ENCODE measurements at regions not wholly inside any gene's neighbourhood (a gene's known extent, or its start where the extent isn't known, plus 50 kb on each side); places are given as distances from the start of the nearest gene placed in this dataset.
A peak's percentile ranks its signal among the peaks of the same experiment; 100 is the strongest.
"Not testable (repeated sequence)": the region's sequence is repeated elsewhere in the genome, so short reads cannot be mapped to it uniquely, and the experiment has no call there.

DNA sequence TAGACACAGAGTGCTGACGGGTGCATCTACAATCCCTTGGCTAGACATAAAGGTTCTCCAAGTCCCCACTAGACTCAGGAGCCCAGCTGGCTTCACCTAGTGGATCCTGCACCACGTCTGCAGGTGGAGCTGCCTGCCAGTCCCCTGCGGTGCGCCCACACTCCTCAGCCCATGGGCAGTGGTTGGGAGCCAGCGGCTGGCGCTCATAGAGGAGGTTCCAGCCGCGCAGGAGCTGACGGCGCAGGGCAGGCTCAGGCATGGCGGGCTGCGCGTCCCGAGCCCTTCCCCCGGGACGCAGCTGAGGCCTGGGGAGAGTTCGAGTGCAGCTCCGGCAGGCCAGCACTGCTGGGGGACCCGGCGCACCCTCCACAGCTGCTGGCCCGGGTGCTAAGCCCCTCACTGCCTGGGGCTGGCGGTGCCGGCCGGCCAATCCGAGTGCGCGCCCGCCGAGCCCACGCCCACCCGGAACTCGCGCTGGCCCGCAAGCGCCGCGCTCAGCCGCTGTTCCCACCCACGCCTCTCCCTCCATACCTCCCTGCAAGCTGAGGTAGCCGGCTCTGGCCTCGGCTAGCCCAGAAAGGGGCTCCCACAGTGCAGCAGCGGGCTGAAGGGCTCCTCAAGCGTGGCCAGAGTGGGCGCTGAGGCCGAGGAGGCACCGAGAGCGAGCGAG lies 1364.5 kb upstream of the WWC1 start:
- not testable (repeated sequence) for H3K4me1 Mint-ChIP-seq, H3K4me3 Mint-ChIP-seq, H3K27ac Mint-ChIP-seq, H3K36me3 Mint-ChIP-seq, H3K27me3 Mint-ChIP-seq, H3K9me3 Mint-ChIP-seq

DNA sequence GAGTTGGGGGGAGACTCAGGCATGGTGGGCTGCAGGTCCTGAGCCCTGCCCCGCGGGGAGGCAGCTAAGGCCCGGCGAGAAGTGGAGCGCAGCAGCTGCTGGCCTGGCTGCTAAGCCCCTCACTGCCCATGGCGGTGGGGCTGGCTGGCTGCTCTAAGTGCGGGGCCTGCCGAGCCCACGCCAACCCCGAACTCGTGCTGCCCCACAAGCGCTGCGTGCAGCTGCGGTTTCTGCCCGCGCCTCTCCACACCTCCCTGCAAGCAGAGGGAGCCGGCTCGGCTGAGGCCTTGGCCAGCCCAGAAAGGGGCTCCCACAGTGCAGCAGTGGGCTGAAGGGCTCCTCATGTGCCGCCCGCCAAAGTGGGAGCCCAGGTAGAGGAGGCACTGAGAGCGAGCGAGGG lies 1355.1 kb upstream of the WWC1 start:
- Mint-ChIP-seq H3K36me3 (no peaks in the 10 kb centered on the region), H3K4me3 (no peak overlapping the region), H3K27ac (no peak overlapping the region), H3K9me3 (peaks cover 2 to 3% (median 3%) of the 10 kb centered on the region in 3 donors), H3K4me1 (no peaks in the 10 kb centered on the region), H3K27me3 (no peaks in the 10 kb centered on the region)

DNA sequence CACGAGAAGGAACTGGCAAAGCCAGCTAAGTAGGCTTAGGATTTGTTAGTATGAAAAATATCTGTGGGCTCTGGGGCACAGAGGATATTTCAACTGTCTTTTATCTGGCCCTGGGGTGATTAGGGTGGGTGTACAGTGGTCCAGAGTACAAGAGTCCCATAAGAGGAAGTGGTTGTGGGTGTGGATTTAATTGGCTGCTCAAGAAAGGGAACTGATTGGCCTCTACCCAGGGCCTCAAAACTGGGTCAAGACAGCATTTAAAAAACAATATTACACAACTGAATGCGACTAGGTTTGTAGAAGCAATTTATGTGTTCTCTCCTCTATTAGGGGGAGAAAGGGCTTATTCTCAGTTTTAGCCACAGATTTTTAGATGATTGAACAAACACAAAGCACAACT lies 1353.4 kb upstream of the WWC1 start:
- Mint-ChIP-seq H3K36me3 (no peaks in the 10 kb centered on the region), H3K27ac (no peak overlapping the region), H3K4me3 (no peak overlapping the region), H3K4me1 (no peaks in the 10 kb centered on the region), H3K27me3 (no peaks in the 10 kb centered on the region), H3K9me3 (peaks cover 2 to 9% (median 5%) of the 10 kb centered on the region in 3 donors)

DNA sequence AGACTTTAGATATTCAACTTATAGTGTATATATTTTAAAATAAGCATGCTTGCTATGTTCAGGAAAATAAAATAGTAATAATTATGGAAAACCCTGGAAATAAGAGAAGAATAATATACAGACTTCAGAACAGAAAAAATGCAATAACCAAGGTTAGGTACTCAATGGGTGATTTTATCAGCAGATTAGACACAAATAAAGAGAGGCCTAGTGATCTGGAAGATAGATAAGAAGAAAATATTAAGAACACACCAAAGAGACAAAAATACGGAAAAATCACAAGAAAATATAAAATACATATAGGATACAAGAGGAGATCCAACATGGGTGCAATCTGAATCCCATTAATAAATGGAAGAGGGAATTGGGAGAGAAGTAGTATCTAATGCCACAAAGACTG lies 1348.5 kb upstream of the WWC1 start:
- Mint-ChIP-seq H3K27ac (no peak overlapping the region), H3K4me1 (no peaks in the 10 kb centered on the region), H3K36me3 (no peaks in the 10 kb centered on the region), H3K4me3 (no peak overlapping the region), H3K9me3 (peaks cover 2 to 13% (median 3%) of the 10 kb centered on the region in 3 donors), H3K27me3 (no peaks in the 10 kb centered on the region)

DNA sequence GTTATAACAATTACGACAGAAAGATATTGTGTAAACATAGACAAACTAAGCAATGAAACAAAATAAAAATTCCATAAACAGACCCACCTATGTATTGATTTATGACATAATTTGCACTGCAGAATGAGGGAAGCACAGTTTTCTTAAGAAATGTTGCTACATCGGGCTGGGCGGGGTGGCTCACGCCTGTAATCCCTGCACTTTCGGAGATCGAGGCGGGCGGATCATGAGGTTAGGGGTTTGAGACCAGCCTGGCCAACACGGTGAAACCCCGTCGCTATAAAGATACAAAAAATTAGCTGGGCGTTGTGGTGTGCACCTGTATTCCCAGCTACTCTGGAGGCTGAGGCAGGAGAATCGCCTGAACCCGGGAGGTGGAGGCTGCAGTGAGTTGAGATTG lies 1344.4 kb upstream of the WWC1 start:
- H3K27me3 Mint-ChIP-seq, result no peaks in the 10 kb centered on the region
- no peaks in the 10 kb centered on the region for H3K4me1 Mint-ChIP-seq
- H3K27ac Mint-ChIP-seq, result no peak overlapping the region
- H3K9me3 Mint-ChIP-seq, result peaks cover 0 to 10% (median 3%) of the 10 kb centered on the region in 3 donors
- no peak overlapping the region for H3K4me3 Mint-ChIP-seq
- H3K36me3 Mint-ChIP-seq, result no peaks in the 10 kb centered on the region

DNA sequence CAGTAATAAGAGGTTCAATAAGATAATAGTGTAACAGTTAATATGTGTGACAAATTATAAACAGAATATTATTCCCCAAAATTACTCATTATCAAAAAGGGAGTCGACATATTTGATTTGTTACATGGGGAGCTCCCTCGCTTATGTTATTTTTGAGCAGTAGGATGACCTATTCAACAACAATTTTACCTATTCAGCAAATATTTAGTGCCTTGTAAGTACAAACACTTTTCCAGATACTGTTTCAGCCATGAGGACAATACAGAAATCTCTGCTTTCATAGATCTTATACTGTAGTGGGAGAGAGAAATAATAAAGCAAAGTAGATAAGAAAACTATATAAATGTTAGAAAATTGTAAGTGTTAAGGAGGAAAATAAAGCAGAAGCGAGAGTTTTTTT lies 1342.8 kb upstream of the WWC1 start:
- Mint-ChIP-seq H3K27me3 (no peaks in the 10 kb centered on the region), H3K4me1 (no peaks in the 10 kb centered on the region), H3K27ac (no peak overlapping the region)

DNA sequence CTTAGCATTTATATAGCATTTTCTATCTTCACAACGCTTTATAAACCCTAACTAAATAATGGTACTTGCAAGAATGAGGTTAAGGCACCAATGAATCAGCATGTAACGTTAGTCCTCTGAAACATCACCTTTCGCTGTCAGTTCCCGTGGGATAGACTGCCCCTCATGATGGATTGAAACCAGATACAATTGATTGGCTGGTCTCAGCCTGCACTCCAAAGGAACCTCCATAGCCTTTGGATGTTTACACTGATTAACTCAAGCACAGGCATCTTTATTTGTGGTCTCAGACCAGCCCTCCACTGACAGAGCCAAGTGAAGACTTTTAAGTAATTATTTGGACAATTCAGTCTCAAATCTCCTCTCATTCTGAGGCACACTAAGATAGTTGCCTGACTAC lies 1339.4 kb upstream of the WWC1 start:
- no peaks in the 10 kb centered on the region for H3K4me1 Mint-ChIP-seq
- no peaks in the 10 kb centered on the region for H3K27me3 Mint-ChIP-seq
- peaks cover 0 to 3% (median 2%) of the 10 kb centered on the region in 3 donors for H3K9me3 Mint-ChIP-seq
- no peak overlapping the region for H3K4me3 Mint-ChIP-seq
- no peak overlapping the region for H3K27ac Mint-ChIP-seq
- no peaks in the 10 kb centered on the region for H3K36me3 Mint-ChIP-seq

More for the DNA sequence above, 1342.8 kb upstream of the WWC1 start:
- Mint-ChIP-seq H3K36me3 (no peaks in the 10 kb centered on the region), H3K4me3 (no peak overlapping the region), H3K9me3 (no peaks in the 10 kb centered on the region)

DNA sequence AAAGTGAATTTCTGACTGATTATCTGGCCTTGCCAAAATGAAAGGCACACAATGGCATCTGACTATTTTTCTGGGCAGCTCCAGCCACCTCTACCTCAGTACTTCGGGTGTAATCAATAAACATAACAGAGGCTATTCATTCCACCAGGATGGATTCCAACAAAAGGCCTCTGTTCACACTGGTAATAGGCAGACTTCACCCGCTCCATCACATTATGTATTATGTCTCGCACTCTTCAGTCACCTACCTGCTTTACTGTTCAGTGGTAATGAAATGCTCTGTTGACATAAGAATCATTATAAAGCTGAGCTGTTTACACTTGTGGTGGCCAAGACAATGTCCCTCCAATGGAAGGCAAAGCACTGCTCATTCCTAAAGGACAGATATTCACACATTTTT lies 1333.7 kb upstream of the WWC1 start:
- Mint-ChIP-seq H3K27me3 (no peaks in the 10 kb centered on the region), H3K4me1 (no peaks in the 10 kb centered on the region), H3K4me3 (no peak overlapping the region), H3K9me3 (peaks cover 3 to 7% (median 4%) of the 10 kb centered on the region in 3 donors), H3K27ac (no peak overlapping the region), H3K36me3 (no peaks in the 10 kb centered on the region)

DNA sequence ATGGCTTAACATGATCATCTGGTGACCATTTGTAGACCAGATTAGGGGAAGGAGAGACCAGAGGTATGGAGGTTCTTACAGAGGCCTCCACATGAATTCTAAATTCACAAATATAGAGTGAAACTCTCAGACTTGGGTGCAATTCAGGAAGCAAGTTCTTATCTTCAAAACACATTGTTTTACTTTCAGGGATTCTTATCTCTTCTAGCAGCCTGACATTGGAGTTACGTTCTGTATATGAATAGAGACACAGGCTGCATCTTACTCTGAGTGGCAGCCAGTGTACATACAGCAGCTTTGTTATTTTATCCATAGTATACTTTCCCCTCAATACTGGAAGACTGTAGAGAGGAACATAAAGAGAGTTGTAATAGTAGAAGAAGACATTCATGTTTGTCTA lies 1331.7 kb upstream of the WWC1 start:
- H3K27ac Mint-ChIP-seq, result no peak overlapping the region
- no peaks in the 10 kb centered on the region for H3K4me1 Mint-ChIP-seq
- H3K4me3 Mint-ChIP-seq, result no peak overlapping the region
- no peaks in the 10 kb centered on the region for H3K27me3 Mint-ChIP-seq
- H3K36me3 Mint-ChIP-seq, result no peaks in the 10 kb centered on the region
- peaks cover 3 to 7% (median 5%) of the 10 kb centered on the region in 3 donors for H3K9me3 Mint-ChIP-seq

DNA sequence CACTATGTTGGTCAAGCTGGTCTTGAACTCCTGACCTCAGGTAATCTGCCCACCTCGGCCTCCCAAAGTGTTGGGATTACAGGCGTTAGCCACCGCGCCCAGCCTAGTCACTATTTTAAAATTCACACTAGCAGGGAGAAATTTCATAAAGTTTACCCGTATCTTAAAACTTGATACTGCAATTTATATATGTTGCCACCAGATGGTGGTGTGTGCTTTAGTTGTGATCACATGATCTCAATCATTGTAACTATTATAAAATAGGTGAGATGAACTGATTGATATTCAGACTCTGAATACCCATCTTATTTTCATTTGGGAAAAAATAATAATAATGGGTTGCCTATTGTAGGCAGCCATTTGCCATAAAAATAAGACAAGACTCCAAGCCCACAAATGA lies 1330.4 kb upstream of the WWC1 start:
- Mint-ChIP-seq H3K27me3 (no peaks in the 10 kb centered on the region), H3K9me3 (peaks cover 3 to 8% (median 7%) of the 10 kb centered on the region in 3 donors), H3K4me3 (no peak overlapping the region), H3K36me3 (no peaks in the 10 kb centered on the region), H3K4me1 (no peaks in the 10 kb centered on the region), H3K27ac (no peak overlapping the region)

DNA sequence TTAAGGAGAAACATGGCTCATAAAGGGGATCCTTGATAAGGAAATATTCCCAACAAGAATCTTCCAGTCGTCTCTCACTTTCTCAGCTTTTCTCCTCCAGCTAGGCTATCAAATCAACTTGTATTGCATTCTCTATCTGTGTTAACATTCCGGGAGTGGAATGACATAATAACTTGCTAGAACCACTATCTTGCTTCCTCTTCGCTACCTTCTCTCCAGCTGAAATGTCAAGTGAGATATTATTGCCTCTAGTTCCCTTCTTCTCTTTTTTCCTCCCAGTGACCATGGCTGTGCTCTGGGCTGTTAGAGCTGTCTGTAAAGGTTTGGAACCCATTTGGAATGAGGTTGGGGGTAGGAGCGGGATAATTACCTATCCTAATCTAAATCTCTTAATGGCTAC lies 1329.5 kb upstream of the WWC1 start:
- H3K9me3 Mint-ChIP-seq, result peaks cover 2 to 11% (median 7%) of the 10 kb centered on the region in 3 donors
- H3K27me3 Mint-ChIP-seq, result no peaks in the 10 kb centered on the region
- no peak overlapping the region for H3K27ac Mint-ChIP-seq
- no peaks in the 10 kb centered on the region for H3K4me1 Mint-ChIP-seq
- H3K4me3 Mint-ChIP-seq, result peak overlapping the region in 1 of 4 donors; percentile 6
- no peaks in the 10 kb centered on the region for H3K36me3 Mint-ChIP-seq

DNA sequence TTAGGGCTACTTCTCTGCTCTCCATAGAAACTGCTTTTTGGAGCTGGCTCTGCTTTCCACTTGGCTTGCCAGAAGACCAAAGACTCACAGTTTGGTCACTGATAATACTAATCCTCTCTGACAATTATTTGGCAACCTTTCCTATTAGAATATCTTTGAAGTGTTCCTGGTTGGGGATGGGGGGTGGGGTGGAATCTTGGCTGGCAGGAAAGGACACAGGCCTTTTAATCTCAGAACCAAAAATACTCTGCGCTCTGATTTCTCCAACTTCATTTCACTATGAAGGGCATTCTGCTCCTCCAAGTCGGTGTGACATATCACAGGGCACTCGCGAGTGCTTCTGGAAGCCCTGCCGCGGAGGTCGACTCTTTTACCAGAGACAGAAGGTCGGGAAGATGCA lies 1329.0 kb upstream of the WWC1 start:
- peaks cover 0 to 9% (median 7%) of the 10 kb centered on the region in 3 donors for H3K9me3 Mint-ChIP-seq
- no peak overlapping the region for H3K27ac Mint-ChIP-seq
- no peaks in the 10 kb centered on the region for H3K4me1 Mint-ChIP-seq
- no peak overlapping the region for H3K4me3 Mint-ChIP-seq
- H3K36me3 Mint-ChIP-seq, result no peaks in the 10 kb centered on the region
- H3K27me3 Mint-ChIP-seq, result no peaks in the 10 kb centered on the region

DNA sequence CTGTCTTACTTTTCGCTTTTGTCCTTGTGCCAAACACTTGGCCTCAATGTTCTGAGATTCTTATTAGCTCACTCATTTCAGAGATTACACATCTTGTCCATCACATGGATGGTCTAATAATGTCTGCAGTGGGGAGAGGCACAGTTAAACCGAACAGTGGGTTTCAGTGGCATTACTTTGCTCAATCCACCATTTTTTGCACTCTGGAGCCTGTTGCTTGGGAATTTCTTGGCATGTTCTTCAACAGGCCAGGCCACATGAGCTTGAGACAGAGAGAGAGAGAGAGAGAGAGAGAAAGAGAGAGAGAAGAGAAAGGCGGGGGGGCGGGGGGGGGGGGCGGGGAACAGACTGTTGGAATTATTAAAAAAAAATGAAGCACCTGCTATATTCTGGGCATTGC lies 1327.8 kb upstream of the WWC1 start:
- H3K27ac Mint-ChIP-seq, result no peak overlapping the region
- H3K4me1 Mint-ChIP-seq, result no peaks in the 10 kb centered on the region

DNA sequence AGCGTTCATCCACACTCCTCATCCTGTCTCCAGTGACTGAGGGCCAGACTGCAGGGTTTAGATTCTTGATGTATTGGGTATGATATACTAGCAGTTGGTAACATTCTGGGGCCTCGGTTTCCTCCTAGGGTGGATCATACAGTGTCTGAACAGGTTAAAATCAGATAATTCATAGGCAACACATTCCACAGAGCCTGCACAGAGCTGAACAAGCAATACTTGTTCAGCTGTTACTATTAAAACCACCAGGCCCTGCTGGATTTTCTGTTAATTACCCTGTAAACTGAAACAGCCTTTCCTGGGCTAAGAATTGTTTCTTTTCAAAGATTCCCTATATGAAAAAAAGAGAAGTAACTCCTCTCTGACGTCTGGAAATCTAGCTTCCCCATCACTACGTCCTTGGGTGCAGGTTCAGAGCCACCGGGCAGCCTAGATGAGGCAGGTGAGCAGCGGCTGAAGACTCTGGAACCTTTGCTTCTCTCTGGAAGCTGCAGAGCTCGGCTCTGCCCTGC lies 1313.5 kb upstream of the WWC1 start:
- Mint-ChIP-seq H3K4me3 (no peak overlapping the region), H3K27ac (no peak overlapping the region), H3K9me3 (peaks cover 0 to 6% (median 0%) of the 10 kb centered on the region in 3 donors), H3K27me3 (peaks cover 7% of the 10 kb centered on the region), H3K36me3 (no peaks in the 10 kb centered on the region), H3K4me1 (no peaks in the 10 kb centered on the region)

More for the DNA sequence above, 1327.8 kb upstream of the WWC1 start:
- no peaks in the 10 kb centered on the region for H3K27me3 Mint-ChIP-seq
- no peaks in the 10 kb centered on the region for H3K36me3 Mint-ChIP-seq
- H3K4me3 Mint-ChIP-seq, result no peak overlapping the region
- H3K9me3 Mint-ChIP-seq, result peaks cover 0 to 9% (median 7%) of the 10 kb centered on the region in 3 donors

DNA sequence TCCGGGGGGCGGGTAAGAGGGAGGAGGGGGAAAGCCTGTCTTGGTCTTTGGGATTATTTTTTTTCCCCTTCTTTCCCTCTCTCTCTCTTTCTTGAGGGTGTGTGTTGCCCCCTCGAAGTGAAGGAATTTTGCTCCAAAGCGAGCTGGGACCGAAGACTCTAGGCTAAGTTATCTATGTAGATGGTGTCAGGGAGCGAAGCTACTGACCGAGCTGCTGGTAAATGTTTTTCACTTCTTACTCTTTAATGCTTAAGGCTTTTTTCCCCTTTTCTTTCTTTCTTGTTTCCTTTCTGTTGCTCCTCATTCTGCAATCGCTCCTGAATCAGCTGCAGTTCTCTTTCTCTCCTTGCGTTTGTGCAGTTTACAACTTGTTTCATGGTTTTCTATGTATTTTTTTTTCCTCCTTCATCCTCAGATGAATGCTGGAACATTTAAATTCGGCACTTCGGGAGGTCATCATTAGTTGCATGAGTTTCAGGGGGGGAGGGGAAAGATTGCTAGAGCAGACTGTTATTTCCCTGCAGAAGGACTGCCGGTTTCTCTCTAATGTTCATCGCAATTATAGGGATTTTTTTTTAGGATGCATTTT lies 1312.0 kb upstream of the WWC1 start:
- no peaks in the 10 kb centered on the region for H3K4me1 Mint-ChIP-seq
- peaks cover 7% of the 10 kb centered on the region for H3K27me3 Mint-ChIP-seq
- no peaks in the 10 kb centered on the region for H3K36me3 Mint-ChIP-seq
- no peak overlapping the region for H3K27ac Mint-ChIP-seq
- H3K9me3 Mint-ChIP-seq, result peaks cover 0 to 2% (median 0%) of the 10 kb centered on the region in 3 donors
- H3K4me3 Mint-ChIP-seq, result no peak overlapping the region

DNA sequence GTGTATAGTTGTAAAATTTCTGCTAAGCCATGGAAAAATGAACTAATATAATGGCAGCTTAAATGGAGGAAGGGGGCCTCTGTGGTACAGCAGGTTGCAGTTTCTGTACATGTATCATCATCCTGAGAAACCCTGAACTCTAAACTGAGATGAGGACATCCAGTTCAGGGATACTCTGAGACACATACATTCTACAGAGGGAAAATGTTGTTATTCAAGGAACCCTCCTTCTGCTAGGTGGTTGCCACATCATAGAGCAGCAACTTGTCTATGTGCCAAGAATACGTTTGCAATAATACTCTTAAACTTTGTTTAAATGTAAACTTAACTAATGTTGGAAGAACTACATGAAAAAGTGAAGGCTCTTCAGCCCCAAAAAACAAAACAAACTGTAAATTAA lies 1310.8 kb upstream of the WWC1 start:
- H3K4me3 Mint-ChIP-seq, result no peak overlapping the region
- no peaks in the 10 kb centered on the region for H3K4me1 Mint-ChIP-seq
- H3K9me3 Mint-ChIP-seq, result peaks cover 0 to under 1% (median 0%) of the 10 kb centered on the region in 3 donors

More for the DNA sequence above, 1310.8 kb upstream of the WWC1 start:
- H3K36me3 Mint-ChIP-seq, result no peaks in the 10 kb centered on the region
- H3K27me3 Mint-ChIP-seq, result peaks cover 7% of the 10 kb centered on the region
- H3K27ac Mint-ChIP-seq, result no peak overlapping the region

Data from IgD-negative memory B cell (primary cell).